ENCODE measurements at regions not wholly inside any gene's neighbourhood (a gene's known extent, or its start where the extent isn't known, plus 50 kb on each side); places are given as distances from the start of the nearest gene placed in this dataset.

- TF ChIP-seq EZH2 (IDR thresholded peaks at IDR 0.05; ENCODE audit: borderline replicate concordance, insufficient read depth, low read length, poor library complexity, severe bottlenecking), result no peak
- TF ChIP-seq, protein P1, sequence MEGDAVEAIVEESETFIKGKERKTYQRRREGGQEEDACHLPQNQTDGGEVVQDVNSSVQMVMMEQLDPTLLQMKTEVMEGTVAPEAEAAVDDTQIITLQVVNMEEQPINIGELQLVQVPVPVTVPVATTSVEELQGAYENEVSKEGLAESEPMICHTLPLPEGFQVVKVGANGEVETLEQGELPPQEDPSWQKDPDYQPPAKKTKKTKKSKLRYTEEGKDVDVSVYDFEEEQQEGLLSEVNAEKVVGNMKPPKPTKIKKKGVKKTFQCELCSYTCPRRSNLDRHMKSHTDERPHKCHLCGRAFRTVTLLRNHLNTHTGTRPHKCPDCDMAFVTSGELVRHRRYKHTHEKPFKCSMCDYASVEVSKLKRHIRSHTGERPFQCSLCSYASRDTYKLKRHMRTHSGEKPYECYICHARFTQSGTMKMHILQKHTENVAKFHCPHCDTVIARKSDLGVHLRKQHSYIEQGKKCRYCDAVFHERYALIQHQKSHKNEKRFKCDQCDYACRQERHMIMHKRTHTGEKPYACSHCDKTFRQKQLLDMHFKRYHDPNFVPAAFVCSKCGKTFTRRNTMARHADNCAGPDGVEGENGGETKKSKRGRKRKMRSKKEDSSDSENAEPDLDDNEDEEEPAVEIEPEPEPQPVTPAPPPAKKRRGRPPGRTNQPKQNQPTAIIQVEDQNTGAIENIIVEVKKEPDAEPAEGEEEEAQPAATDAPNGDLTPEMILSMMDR (IDR thresholded peaks at IDR 0.05; ENCODE audit: poor library complexity, severe bottlenecking), result no peak
- TF ChIP-seq POLR2AphosphoS5 (IDR thresholded peaks at IDR 0.05), result no peak
- TF ChIP-seq SMC3 (conservative IDR thresholded peaks at IDR 0.05; ENCODE audit: poor library complexity), result no peak
- no peak for TF ChIP-seq EP300 (conservative IDR thresholded peaks at IDR 0.05; ENCODE audit: poor library complexity, severe bottlenecking)
- TF ChIP-seq MXI1 (conservative IDR thresholded peaks at IDR 0.05; ENCODE audit: poor library complexity, severe bottlenecking), result no peak
Observed at GRCh38 chr12:33825442-33825841, 196.9 kb upstream of the ALG10 start.

Measured in neural cell (in vitro differentiated cells).